PC-9 (cell line): ENCODE measurements at regions not wholly inside any gene's neighbourhood (a gene's known extent, or its start where the extent isn't known, plus 50 kb on each side); places are given as distances from the start of the nearest gene placed in this dataset.

Experiments used
- BruUV-seq: library from RNA; stranded (reverse); fragments of 400-500 nt; replicated peaks from 2 replicates; lab custom pipeline; 2021; lab: Mats Ljungman, UMichigan
- CTCF ChIA-PET: fragments of 300-600 bp; sonication (Branson Sonifier 250); formaldehyde crosslinking; loops from one replicate; lab custom pipeline; 2022; ENCODE audit warnings: antibody characterized with exemption; lab: Charles Lee
- POLR2A ChIA-PET: fragments of 300-600 bp; sonication (Branson Sonifier 250); formaldehyde crosslinking; loops from one replicate; lab custom pipeline; 2022; ENCODE audit warnings: antibody characterized with exemption; ENCODE audit not compliant: unreplicated experiment; lab: Charles Lee
- DNase-seq, 2 experiments: peaks; one replicate each; pipeline versions ENCODE4 v3.0.0 to v3.0.0-alpha.2; 2015 to 2022; ENCODE audit warnings: mixed read lengths in 1 of 2
- H2AFZ ChIP-seq: fragments of 200-600 bp; sonication (generic); 2 replicates; pipeline ENCODE4 v1.8.1; 2017; ENCODE audit warnings: antibody characterized with exemption
- H3F3A ChIP-seq: fragments of 200-600 bp; sonication (generic); 2 replicates; pipeline ENCODE4 v1.8.1; 2017; ENCODE audit warnings: antibody characterized with exemption, mild to moderate bottlenecking, low read depth; ENCODE audit not compliant: insufficient read depth
- H3K27ac ChIP-seq: fragments of 200-600 bp; sonication (generic); 2 replicates; pipeline ENCODE4 v1.6.1; 2016; ENCODE audit warnings: mixed run types
- H3K27me3 ChIP-seq: fragments of 200-600 bp; sonication (generic); 2 replicates; pipeline ENCODE4 v1.6.1; 2016; ENCODE audit warnings: low read depth, mixed run types; ENCODE audit not compliant: insufficient read depth
- H3K36me3 ChIP-seq: fragments of 200-600 bp; sonication (generic); 2 replicates; pipeline ENCODE4 v1.6.1; 2016; ENCODE audit warnings: low read depth, mixed run types
- H3K4me1 ChIP-seq: fragments of 200-600 bp; sonication (generic); replicated peaks from 2 replicates; pipeline ENCODE4 v1.6.1; 2016; ENCODE audit warnings: mixed run types; ENCODE audit not compliant: insufficient read depth
- H3K4me2 ChIP-seq: fragments of 200-600 bp; sonication (generic); 2 replicates; pipeline ENCODE4 v1.6.1; 2017; ENCODE audit warnings: mixed run types
- H3K4me3 ChIP-seq: fragments of 200-600 bp; sonication (generic); 2 replicates; pipeline ENCODE4 v1.6.1; 2016; ENCODE audit warnings: mixed run types
- H3K79me2 ChIP-seq: fragments of 200-600 bp; sonication (generic); 2 replicates; pipeline ENCODE4 v1.6.1; 2017; ENCODE audit warnings: low read depth, mixed run types
- H3K9me2 ChIP-seq: fragments of 200-600 bp; sonication (generic); 2 replicates; pipeline ENCODE4 v1.8.1; 2017; ENCODE audit warnings: mild to moderate bottlenecking; ENCODE audit not compliant: insufficient read depth
- H3K9me3 ChIP-seq: fragments of 200-600 bp; sonication (generic); 2 replicates; pipeline ENCODE4 v1.8.1; 2016; ENCODE audit warnings: low read depth; ENCODE audit not compliant: insufficient read depth
- H4K20me1 ChIP-seq: fragments of 200-600 bp; sonication (generic); 2 replicates; pipeline ENCODE4 v1.8.1; 2017; ENCODE audit not compliant: insufficient read depth
- EZH2 ChIP-seq: fragments of 200-600 bp; sonication (generic); IDR thresholded peaks from 2 replicates; pipeline ENCODE4 v1.8.0; 2017; ENCODE audit warnings: antibody characterized with exemption, low read depth
- intact Hi-C: fragments of 100-400 bp; cut with micrococcal nuclease; formaldehyde crosslinking; loops from one replicate; pipeline ENCODE4 v1.10.0; 2022; ENCODE audit not compliant: unreplicated experiment
- TF ChIP-seq, protein P1 (sequence below): fragments of 200-600 bp; sonication (generic); conservative IDR thresholded peaks from 2 replicates; pipeline ENCODE4 v1.6.1; 2017; ENCODE audit warnings: mixed run types, antibody characterized with exemption, mild to moderate bottlenecking, moderate library complexity

- no peak for TF ChIP-seq EZH2
- TF ChIP-seq, protein P1, sequence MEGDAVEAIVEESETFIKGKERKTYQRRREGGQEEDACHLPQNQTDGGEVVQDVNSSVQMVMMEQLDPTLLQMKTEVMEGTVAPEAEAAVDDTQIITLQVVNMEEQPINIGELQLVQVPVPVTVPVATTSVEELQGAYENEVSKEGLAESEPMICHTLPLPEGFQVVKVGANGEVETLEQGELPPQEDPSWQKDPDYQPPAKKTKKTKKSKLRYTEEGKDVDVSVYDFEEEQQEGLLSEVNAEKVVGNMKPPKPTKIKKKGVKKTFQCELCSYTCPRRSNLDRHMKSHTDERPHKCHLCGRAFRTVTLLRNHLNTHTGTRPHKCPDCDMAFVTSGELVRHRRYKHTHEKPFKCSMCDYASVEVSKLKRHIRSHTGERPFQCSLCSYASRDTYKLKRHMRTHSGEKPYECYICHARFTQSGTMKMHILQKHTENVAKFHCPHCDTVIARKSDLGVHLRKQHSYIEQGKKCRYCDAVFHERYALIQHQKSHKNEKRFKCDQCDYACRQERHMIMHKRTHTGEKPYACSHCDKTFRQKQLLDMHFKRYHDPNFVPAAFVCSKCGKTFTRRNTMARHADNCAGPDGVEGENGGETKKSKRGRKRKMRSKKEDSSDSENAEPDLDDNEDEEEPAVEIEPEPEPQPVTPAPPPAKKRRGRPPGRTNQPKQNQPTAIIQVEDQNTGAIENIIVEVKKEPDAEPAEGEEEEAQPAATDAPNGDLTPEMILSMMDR = peak; percentile 69
- Histone ChIP-seq H3K9me3 (no peaks in the 10 kb centered on the region), H3K79me2 (no peaks in the 10 kb centered on the region), H3K4me1 (no peaks in the 10 kb centered on the region), H3K27me3 (peaks cover 29% of the 10 kb centered on the region), H3K4me3 (no peak overlapping the region), H3K27ac (no peak overlapping the region), H3K9me2 (0 out of 2 replicates have a peak, but pooled peaks cover 4% of the 10 kb centered on the region), H3F3A (no peaks in the 10 kb centered on the region), H3K4me2 (no peak overlapping the region), H3K36me3 (no peaks in the 10 kb centered on the region), H4K20me1 (no peaks in the 10 kb centered on the region), H2AFZ (no peak overlapping the region)
- no TSS peak for BruUV-seq
- intact Hi-C loops = loop anchor here (1.0 kb wide), 1 partner anchor 288 kb away; no protein-coding TSS in a partner anchor
- CTCF ChIA-PET = interaction anchor here (0.7 to 1.2 kb wide), 4 partner anchors 12 to 471 kb away, joined by 3 to 5 read pairs (median 4); no protein-coding TSS in a partner anchor
- DNase-seq = peak in 1 of 2 experiments; percentile 68
- POLR2A ChIA-PET = no interaction called here
These were observed 51.7 kb downstream of the SCN11A start for GRCh38 chr3:39000008-39000450.

DNA sequence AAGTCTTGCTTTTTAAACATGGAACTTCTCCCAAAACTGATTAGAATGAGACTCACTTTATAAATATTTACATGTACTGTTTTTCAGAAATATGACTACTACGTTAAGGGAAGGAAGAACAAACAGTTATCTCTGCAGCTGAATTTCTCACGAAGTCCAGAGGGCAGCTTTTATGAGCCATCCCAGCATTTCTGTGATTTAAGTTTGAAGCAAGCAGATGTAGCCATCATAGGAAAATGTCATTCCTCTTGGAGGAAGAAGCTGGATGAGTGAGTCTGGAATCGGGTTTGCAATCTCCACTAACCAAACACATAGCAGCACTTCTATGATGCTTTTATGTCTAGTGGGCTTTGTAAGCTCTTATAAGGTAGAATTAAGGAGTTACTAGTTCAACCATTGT lies 53.7 kb downstream of the SCN11A start:
- Histone ChIP-seq H3K27ac (no peak overlapping the region), H3K9me2 (0 out of 2 replicates have a peak, but pooled peaks cover 4% of the 10 kb centered on the region), H3K4me3 (no peak overlapping the region), H2AFZ (no peak overlapping the region), H3K4me2 (no peak overlapping the region), H3K79me2 (no peaks in the 10 kb centered on the region), H3K27me3 (peaks cover 35% of the 10 kb centered on the region), H3K4me1 (no peaks in the 10 kb centered on the region), H3K36me3 (no peaks in the 10 kb centered on the region), H4K20me1 (no peaks in the 10 kb centered on the region), H3F3A (no peaks in the 10 kb centered on the region), H3K9me3 (no peaks in the 10 kb centered on the region)
- no TSS peak for BruUV-seq
- no peak for DNase-seq
- ChIA-PET CTCF (no interaction called here), POLR2A (no interaction called here)
- intact Hi-C loops = no loop called here
- TF ChIP-seq, protein P1 = no peak
- TF ChIP-seq EZH2 = no peak

DNA sequence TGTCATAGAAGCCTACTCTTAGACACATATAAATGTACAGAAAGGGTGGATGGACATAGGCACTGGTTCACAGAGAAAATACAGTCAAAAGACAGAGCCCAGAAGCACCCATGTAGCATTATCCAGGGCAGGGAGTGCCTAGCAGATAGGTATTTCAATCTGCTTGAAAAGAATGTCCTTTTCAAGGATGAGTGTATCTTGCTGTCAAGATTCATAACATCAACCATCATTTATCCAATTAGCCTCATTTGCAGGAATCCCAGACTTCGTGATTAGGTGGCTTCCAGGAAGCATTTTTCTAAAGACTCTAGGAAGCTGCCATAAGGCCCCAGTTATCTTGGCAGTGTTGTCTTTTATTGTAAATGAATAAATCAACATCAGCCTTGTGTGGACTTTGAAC lies 55.6 kb downstream of the SCN11A start:
- Histone ChIP-seq H3K9me2 (peaks cover 3% of the 10 kb centered on the region; the same call in 1 of the 2 replicates), H4K20me1 (no peaks in the 10 kb centered on the region), H3K9me3 (no peaks in the 10 kb centered on the region), H3F3A (no peaks in the 10 kb centered on the region), H3K27me3 (peaks cover 38% of the 10 kb centered on the region), H2AFZ (no peak overlapping the region), H3K4me1 (no peaks in the 10 kb centered on the region), H3K27ac (no peak overlapping the region), H3K36me3 (no peaks in the 10 kb centered on the region), H3K4me3 (no peak overlapping the region), H3K4me2 (no peak overlapping the region), H3K79me2 (no peaks in the 10 kb centered on the region)
- TF ChIP-seq, protein P1 = no peak
- TF ChIP-seq EZH2 = no peak
- ChIA-PET CTCF (no interaction called here), POLR2A (no interaction called here)
- no TSS peak for BruUV-seq
- intact Hi-C loops = no loop called here
- no peak for DNase-seq
